Fibroblast of pulmonary artery (primary cell): ENCODE measurements at regions not wholly inside any gene's neighbourhood (a gene's known extent, or its start where the extent isn't known, plus 50 kb on each side); places are given as distances from the start of the nearest gene placed in this dataset.

ENCODE experiments used
- DNase-seq: peaks from one replicate; pipeline ENCODE4 v3.0.0-alpha.2; 2010; ENCODE audit warnings: low read depth
- H3K4me3 ChIP-seq: replicated peaks from 2 replicates; pipeline ENCODE4 v1.5.1; 2011; ENCODE audit warnings: low read depth, mild to moderate bottlenecking, control low read depth, low read length, moderate library complexity
- TF ChIP-seq, protein P1 (sequence below): IDR thresholded peaks from 2 replicates; pipeline ENCODE4 v1.5.1; 2011; ENCODE audit warnings: mild to moderate bottlenecking, control low read depth, low read length, inconsistent platforms; ENCODE audit errors: missing control alignments

DNA sequence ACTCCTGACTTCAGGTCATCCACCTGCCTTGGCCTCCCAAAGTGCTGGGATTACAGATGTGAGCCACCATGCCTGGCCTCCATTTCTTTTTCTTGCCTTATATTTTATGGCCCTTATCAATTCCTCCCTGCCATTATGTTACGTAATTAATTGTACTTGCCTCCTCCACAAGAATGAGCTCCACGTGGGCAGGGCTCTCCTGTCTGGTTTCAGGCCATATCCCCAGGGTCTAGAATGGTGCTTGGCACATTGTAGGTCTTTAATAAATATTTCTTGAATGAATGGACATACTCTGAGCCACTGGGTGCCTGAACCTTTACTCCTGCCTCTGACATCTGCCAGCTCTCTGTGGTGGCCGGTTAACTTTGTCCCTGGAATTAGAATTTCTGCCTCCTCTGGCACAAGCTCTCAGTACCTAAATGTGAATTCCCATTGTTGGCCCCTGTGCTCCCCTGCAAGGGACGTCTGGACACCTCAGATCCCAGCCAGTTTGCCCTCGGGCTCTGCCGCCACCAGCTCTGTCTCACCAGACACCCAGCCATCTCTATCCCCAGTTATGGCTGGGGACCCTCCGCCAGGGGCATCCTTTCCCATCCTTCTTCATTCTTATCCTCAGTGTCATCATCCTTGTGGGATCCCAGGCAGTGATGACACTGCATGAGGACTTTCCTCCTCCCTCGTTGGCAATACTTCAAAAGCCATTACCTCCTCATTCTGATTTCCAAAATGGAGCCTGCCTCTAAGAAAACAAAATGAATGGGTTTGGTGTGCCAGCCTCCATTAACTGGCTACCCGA, 165.6 kb upstream of the SMAD3 start:
- H3K4me3 ChIP-seq, result no peak overlapping the region
- DNase-seq, result no peak
- TF ChIP-seq, protein P1, sequence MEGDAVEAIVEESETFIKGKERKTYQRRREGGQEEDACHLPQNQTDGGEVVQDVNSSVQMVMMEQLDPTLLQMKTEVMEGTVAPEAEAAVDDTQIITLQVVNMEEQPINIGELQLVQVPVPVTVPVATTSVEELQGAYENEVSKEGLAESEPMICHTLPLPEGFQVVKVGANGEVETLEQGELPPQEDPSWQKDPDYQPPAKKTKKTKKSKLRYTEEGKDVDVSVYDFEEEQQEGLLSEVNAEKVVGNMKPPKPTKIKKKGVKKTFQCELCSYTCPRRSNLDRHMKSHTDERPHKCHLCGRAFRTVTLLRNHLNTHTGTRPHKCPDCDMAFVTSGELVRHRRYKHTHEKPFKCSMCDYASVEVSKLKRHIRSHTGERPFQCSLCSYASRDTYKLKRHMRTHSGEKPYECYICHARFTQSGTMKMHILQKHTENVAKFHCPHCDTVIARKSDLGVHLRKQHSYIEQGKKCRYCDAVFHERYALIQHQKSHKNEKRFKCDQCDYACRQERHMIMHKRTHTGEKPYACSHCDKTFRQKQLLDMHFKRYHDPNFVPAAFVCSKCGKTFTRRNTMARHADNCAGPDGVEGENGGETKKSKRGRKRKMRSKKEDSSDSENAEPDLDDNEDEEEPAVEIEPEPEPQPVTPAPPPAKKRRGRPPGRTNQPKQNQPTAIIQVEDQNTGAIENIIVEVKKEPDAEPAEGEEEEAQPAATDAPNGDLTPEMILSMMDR, result no peak

DNA sequence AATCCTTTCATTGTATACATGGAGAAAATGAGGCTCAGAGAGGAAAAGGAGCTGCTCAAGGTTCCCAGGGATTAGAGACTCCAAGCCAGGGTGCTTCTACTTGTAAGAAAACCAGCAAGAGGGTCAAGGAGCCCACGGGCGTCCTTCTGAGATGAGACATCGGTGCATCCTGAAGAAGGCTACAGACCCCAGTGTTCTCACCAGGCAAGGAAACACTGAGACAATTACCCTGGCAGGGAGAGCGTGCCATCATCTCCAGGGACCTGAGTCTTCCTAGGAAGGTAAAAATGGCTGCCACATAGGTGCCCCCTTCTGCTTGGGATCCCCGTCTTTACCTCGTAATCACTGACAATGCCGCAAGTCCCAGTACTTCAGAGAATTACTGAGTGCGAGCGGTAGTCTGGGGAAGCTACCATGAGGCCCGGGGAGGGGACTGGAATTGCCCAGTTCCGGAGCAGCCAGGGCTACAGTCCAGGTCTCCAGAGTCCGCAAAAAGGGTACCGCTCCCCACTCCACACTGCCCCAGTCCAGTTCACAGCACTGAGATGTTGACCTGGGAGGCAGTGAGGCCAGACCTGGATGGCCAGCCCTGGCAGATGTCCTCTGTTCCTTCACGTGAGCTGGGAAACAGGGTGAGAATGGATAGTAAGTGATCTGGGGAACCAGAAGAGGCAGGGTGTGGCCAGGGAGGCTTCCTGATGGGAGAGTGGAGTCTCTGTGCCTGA, 164.7 kb upstream of the SMAD3 start:
- no peak overlapping the region for H3K4me3 ChIP-seq
- TF ChIP-seq, protein P1, result no peak
- DNase-seq, result no peak

DNA sequence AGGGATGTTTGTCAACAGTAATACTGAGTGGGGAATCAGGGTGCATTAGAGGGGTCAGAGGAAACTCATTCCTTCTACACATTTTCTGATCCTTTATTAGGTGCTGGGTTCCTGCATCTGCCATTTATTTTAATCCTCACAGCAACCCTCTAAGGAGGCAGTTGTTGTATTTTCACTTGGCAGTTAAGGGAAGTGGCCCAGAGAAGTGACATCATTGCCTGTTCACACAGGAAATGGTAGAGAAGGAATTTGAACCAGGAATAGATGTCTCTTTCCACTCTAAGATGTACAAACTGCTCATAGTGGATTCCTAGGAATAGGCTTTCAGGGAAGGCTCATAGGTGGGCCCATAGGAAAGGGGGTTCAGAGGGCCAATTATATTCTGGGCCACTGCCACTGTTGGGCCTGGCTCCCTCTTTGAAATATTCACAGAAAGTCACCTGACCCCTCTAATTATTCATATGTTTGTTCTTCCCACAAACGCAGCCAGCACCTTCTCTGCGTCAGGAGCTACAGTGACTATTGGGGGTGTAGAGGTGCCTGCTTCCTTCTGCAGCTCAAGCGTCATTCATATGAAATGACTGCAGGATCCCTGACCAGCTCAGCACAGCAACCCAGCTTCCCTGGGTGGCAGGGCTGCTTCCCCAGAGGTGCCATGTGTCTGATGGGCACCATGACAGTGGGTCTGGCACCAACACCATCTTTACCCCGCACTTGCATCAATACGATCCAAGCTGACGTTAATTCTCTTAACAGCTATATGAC, 163.9 kb upstream of the SMAD3 start:
- peak; percentile 63 for DNase-seq
- no peak overlapping the region for H3K4me3 ChIP-seq
- TF ChIP-seq, protein P1, result no peak

DNA sequence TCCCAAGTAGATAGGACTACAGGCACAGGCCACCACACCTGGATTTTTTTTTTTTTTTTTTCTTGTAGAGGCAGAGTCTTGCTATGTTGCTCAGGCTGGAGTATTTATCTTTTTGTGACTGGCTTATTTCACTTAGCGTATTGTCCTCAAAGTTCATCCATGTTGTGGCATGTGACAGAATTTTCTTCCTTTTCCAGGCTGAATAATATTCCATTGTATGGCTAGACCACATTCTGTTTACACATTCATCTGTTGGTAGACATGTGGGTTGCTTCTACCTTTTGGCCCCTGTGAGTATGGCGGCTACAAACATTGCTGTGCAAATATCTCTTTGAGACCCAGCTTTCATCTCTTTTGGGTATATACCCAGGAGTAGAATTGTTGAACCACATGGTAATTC, 160.2 kb upstream of the SMAD3 start:
- H3K4me3 ChIP-seq, result no peak overlapping the region
- no peak for DNase-seq
- TF ChIP-seq, protein P1, result no peak

DNA sequence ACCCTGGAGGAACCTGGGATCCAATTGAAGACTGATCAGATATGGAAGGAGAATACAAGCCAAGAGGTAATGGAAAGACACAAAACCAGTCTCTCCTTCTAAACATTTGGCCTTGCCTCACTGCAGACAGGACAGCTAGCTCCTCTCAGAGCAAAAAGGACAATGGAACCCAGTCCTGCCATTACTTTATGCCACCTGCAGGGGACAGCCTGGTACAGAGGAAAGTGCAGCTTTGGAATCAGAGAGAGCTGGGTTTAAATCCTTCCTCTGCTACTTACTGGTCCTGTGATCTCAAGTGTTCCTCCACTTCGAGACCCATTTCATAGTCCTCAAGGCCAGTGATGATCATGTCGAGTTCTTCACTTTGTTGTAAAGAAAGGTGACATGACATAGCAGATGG, 159.4 kb upstream of the SMAD3 start:
- no peak overlapping the region for H3K4me3 ChIP-seq
- TF ChIP-seq, protein P1, result peak; percentile 10
- no peak for DNase-seq

DNA sequence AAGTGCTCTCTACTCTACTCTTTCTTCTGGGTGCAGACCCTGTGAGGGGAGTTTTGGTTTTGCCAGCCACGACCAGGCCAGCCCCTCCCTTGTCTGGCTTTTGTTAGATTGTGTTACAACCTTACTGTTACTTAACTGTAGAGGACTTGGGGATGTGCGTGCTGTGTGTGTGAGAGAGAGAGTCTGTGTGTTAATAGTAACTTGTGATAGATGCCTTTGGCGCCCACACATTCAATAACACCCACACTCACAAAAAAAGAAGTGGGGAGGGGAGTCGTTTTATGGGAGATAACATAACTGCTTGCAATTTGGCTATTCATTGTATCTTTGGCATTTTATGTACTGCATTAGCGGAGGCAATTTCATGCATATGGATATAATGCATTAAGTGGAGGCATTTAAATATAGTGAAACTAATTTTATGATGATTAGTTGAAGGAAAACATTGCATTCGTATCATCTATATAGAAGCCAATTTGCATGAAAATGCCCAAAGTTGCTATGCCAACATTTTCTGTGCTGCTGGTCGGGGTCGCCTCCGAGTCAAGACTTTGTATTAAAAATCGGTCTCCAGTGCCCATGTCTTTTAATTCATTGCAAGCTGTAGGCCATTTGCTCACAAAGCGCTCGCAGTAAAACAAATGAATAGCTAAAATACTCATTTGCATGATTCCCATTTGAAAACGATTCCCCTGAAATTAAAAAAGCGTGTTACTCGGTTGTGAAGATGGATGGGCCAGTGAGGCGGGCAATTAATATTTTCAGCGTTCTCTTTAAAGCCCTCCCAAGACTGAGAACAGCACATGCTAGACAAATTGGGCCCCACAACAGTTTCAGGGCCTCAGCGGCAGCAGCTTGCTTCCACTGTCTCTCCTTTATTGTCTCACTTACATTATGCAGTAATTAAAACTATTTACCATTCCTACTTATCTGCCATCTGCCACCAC, 158.5 kb upstream of the SMAD3 start:
- TF ChIP-seq, protein P1, result no peak
- H3K4me3 ChIP-seq, result no peak overlapping the region
- DNase-seq, result no peak
